ENCODE measurements at regions not wholly inside any gene's neighbourhood (a gene's known extent, or its start where the extent isn't known, plus 50 kb on each side); places are given as distances from the start of the nearest gene placed in this dataset.
"Not testable (repeated sequence)": the region's sequence is repeated elsewhere in the genome, so short reads cannot be mapped to it uniquely, and the experiment has no call there.

DNA sequence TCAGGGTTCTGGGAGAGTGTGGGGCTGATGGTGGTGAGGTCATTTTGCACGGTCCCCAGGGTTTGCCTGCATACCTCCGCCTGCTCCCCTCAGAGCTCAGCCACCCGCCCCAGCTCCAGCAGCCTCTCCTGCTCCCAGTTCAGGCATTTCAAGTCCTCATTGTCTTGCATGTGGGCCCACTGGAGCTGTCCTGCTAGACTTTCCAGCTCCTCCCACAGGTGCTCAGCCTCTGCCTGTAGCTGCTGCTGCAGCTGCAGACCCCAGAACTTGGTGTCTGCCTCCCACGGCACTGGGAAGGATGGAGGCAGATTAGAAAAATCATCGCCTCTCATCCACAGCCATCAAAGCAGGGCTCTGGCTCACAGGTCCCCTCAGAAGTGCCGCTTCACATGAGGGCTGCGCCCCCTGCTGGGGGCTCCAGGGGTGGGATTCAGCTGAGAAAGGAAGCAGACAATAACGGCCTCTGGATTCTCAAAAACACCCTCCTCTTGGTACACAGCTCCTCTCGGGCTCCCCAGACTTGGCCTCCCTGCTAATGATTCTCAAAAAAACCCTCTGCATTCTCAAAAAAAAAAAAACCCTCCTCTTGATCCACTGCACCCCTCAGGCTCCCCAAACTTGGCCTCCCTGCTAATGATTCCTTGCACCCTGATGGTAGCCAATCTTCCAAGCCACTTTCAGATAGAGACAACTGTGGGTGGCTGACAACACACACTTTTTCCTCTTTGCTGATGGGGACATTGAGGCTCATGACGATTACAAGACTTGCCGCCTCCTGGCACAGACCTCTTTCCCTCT is 89.3 kb upstream of the C2CD4B start:
- TF ChIP-seq, protein P1, sequence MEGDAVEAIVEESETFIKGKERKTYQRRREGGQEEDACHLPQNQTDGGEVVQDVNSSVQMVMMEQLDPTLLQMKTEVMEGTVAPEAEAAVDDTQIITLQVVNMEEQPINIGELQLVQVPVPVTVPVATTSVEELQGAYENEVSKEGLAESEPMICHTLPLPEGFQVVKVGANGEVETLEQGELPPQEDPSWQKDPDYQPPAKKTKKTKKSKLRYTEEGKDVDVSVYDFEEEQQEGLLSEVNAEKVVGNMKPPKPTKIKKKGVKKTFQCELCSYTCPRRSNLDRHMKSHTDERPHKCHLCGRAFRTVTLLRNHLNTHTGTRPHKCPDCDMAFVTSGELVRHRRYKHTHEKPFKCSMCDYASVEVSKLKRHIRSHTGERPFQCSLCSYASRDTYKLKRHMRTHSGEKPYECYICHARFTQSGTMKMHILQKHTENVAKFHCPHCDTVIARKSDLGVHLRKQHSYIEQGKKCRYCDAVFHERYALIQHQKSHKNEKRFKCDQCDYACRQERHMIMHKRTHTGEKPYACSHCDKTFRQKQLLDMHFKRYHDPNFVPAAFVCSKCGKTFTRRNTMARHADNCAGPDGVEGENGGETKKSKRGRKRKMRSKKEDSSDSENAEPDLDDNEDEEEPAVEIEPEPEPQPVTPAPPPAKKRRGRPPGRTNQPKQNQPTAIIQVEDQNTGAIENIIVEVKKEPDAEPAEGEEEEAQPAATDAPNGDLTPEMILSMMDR (IDR thresholded peaks at IDR 0.05; ENCODE audit: insufficient read depth, low read depth, low read length): peak; percentile 77
- POLR2A ChIA-PET: no interaction called here
- no peak for DNase-seq (ENCODE audit: low read depth)
- Histone ChIP-seq H3K36me3 (ENCODE audit: control insufficient read depth, insufficient read depth, low read length) (no peaks in the 10 kb centered on the region), H3K4me3 (ENCODE audit: low read depth, low read length) (no peak overlapping the region), H3K27me3 (ENCODE audit: control insufficient read depth, insufficient read depth, low read length) (peaks cover 7% of the 10 kb centered on the region)
- CTCF ChIA-PET: interaction anchor here (0.6 to 2.2 kb wide), 16 partner anchors 9 to 194 kb away, joined by 3 to 15 read pairs (median 4); partner anchors contain the start of gene VPS13C

DNA sequence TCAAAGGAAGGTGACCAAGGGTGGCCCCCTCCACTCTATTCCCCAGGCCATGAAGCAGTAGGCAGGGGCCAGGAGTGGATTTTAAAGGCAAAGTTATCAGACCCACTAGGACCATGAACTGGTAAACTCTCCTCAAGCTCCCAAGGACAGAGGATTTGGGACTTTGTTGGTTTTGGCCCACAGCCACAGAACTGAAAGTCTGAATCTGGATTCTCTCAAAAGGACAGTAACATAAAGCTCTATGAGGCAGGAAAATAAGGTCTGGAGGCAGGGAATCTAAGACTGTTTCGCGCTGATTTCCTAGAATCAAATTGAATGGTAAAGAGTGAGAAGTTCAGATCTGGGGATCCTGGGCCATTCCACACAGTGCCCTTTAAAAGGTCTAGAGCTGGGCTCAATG is 91.3 kb upstream of the C2CD4B start:
- H3K36me3 ChIP-seq (ENCODE audit: control insufficient read depth, insufficient read depth, low read length); POLR2A ChIA-PET; H3K4me3 ChIP-seq (ENCODE audit: low read depth, low read length); DNase-seq (ENCODE audit: low read depth); H3K27me3 ChIP-seq (ENCODE audit: control insufficient read depth, insufficient read depth, low read length); CTCF ChIA-PET: not testable (repeated sequence)

DNA sequence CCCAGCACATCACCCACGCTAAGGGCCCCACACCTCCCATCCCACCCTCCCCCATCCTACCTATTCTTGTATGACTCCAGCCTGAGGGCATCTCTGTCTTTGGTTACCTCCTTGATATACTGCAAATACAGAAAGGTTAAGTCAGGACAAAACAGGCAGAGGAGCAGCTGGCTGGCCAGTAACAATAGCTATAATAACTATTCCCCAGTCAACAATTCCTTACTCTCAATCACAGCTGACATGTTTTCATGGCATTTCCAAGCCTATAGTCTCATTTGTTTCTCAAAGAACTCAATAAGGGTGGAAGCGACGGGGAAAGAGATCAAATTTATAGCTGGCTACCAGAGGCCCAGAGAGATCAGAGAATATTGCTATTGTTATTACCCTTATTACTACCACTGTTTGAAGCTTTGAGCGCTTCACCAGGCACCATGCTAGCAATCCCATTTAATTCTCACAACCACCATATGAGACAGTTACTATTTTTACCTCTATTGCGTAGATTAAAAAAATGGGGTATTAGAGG is 93.0 kb upstream of the C2CD4B start:
- no peak for DNase-seq (ENCODE audit: low read depth)
- no peak overlapping the region for H3K4me3 ChIP-seq (ENCODE audit: low read depth, low read length)
- ChIA-PET CTCF (no interaction called here), POLR2A (no interaction called here)
- H3K36me3 ChIP-seq (ENCODE audit: control insufficient read depth, insufficient read depth, low read length): no peaks in the 10 kb centered on the region
- H3K27me3 ChIP-seq (ENCODE audit: control insufficient read depth, insufficient read depth, low read length): peaks cover 4% of the 10 kb centered on the region; the same call in 1 of the 2 replicates
- TF ChIP-seq, protein P1 (IDR thresholded peaks at IDR 0.05; ENCODE audit: insufficient read depth, low read depth, low read length): no peak

DNA sequence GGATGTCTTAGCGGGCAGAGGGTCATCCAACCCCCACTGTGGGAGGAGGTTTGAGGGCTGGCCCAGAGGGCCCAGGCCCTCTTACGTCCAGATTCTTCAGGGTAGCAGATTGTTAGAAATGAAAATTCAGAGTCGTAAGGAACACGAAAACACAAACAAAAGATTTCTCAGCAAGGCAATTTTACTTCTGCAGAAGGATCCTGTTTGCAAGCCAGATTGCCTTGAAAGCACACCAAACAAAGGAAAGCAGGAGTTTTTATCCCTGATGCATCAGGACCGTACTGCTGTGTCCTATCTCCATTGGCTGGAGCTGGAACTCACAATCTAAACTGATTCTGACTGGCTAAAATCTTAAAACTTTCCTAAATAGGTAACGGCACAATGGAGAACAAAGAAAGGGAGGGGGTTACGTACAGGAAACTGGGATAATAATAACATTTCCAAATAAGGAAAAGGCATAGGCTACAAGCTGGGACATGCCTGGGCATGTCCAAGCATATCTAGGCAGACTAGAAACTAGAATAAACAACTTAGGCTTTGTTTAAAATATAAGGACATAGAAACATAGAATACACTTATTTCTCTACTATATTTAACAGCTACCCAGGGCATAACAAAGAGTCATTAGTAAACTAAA is 97.3 kb upstream of the C2CD4B start:
- TF ChIP-seq, protein P1 (IDR thresholded peaks at IDR 0.05; ENCODE audit: insufficient read depth, low read depth, low read length): no peak
- H3K36me3 ChIP-seq (ENCODE audit: control insufficient read depth, insufficient read depth, low read length): no peaks in the 10 kb centered on the region
- no peaks in the 10 kb centered on the region for H3K27me3 ChIP-seq (ENCODE audit: control insufficient read depth, insufficient read depth, low read length)
- DNase-seq (ENCODE audit: low read depth): no peak
- POLR2A ChIA-PET: no interaction called here
- no peak overlapping the region for H3K4me3 ChIP-seq (ENCODE audit: low read depth, low read length)
- CTCF ChIA-PET: interaction anchor here (0.6 to 3.4 kb wide), 3 partner anchors 8 to 1645 kb away, joined by 3 to 14 read pairs (median 4); no protein-coding TSS in a partner anchor

DNA sequence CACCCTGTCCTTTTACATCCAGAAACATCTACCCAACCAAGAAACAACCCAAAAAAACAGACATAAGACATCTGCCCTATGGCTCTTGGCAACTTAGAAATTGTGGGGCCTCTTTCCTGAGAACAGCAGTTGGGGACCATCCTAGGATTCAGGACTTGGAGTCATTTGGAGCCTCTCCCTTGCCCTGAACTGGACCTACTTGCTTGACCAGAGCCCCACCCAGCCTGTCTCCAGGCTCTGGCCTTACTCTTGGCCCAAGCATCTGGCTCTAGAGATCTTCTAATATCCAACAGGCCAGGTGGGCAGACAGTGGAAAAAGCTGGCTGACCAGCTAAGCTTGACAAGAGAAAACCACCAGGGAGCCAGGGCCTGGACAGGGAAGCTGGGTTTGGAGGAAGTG is 99.1 kb upstream of the C2CD4B start:
- ChIA-PET POLR2A (no interaction called here), CTCF (interaction anchor here (3.4 kb wide), 1 partner anchor 10 kb away, joined by 14 read pairs; no protein-coding TSS in a partner anchor)
- H3K27me3 ChIP-seq (ENCODE audit: control insufficient read depth, insufficient read depth, low read length): no peaks in the 10 kb centered on the region
- H3K36me3 ChIP-seq (ENCODE audit: control insufficient read depth, insufficient read depth, low read length): no peaks in the 10 kb centered on the region
- TF ChIP-seq, protein P1 (IDR thresholded peaks at IDR 0.05; ENCODE audit: insufficient read depth, low read depth, low read length): no peak
- H3K4me3 ChIP-seq (ENCODE audit: low read depth, low read length): no peak overlapping the region
- no peak for DNase-seq (ENCODE audit: low read depth)
